Endodermal cell (in vitro differentiated cells): ENCODE measurements at regions not wholly inside any gene's neighbourhood (a gene's known extent, or its start where the extent isn't known, plus 50 kb on each side); places are given as distances from the start of the nearest gene placed in this dataset.

Experiments used
- DNase-seq: peaks from one replicate; pipeline ENCODE4 v3.0.0-alpha.2; 2017
- H3K27ac ChIP-seq: 2 replicates; pipeline ENCODE4 v1.5.1; 2013; ENCODE audit warnings: mild to moderate bottlenecking, low read depth, low read length, moderate library complexity
- H3K27me3 ChIP-seq: 2 replicates; pipeline ENCODE4 v1.6.1; 2013; ENCODE audit warnings: mild to moderate bottlenecking, low read length, moderate library complexity; ENCODE audit not compliant: insufficient read depth, control insufficient read depth, poor library complexity, severe bottlenecking
- H3K36me3 ChIP-seq: 2 replicates; pipeline ENCODE4 v1.7.0; 2013; ENCODE audit warnings: mild to moderate bottlenecking, low read length, moderate library complexity; ENCODE audit not compliant: control insufficient read depth, insufficient read depth
- H3K4me1 ChIP-seq: one replicate; pipeline ENCODE4 v1.7.0; 2013; ENCODE audit warnings: low read length; ENCODE audit not compliant: control insufficient read depth, insufficient read depth
- H3K4me3 ChIP-seq: 2 replicates; pipeline ENCODE4 v1.5.1; 2013; ENCODE audit warnings: mild to moderate bottlenecking, low read length, moderate library complexity
- H3K9ac ChIP-seq: 2 replicates; pipeline ENCODE4 v1.6.1; 2013; ENCODE audit warnings: mild to moderate bottlenecking, low read length, moderate library complexity; ENCODE audit not compliant: poor library complexity, severe bottlenecking; ENCODE audit errors: extremely low read depth
- H3K9me3 ChIP-seq: 2 replicates; pipeline ENCODE4 v1.6.1; 2013; ENCODE audit warnings: mild to moderate bottlenecking, low read length, moderate library complexity; ENCODE audit not compliant: control insufficient read depth
- H3K27ac Mint-ChIP-seq: 2 replicates; pipeline ENCODE4 v1.8.0; 2020; ENCODE audit warnings: mixed read lengths
- H3K27me3 Mint-ChIP-seq: 2 replicates; pipeline ENCODE4 v1.8.0; 2021; ENCODE audit warnings: mild to moderate bottlenecking, mixed read lengths; ENCODE audit not compliant: insufficient read depth
- H3K36me3 Mint-ChIP-seq: 2 replicates; pipeline ENCODE4 v1.8.0; 2020; ENCODE audit warnings: low read depth, mixed read lengths
- H3K4me1 Mint-ChIP-seq: 2 replicates; pipeline ENCODE4 v1.8.0; 2020; ENCODE audit warnings: mixed read lengths
- H3K4me3 Mint-ChIP-seq: 2 replicates; pipeline ENCODE4 v1.8.0; 2020; ENCODE audit warnings: mild to moderate bottlenecking, moderate library complexity, mixed read lengths
- H3K9me3 Mint-ChIP-seq: 2 replicates; pipeline ENCODE4 v1.8.0; 2020; ENCODE audit warnings: mild to moderate bottlenecking, mixed read lengths
- CTCF ChIP-seq: fragments of 200-600 bp; sonication (generic); conservative IDR thresholded peaks from 2 replicates; pipeline ENCODE4 v1.5.0; 2021; ENCODE audit warnings: antibody characterized with exemption, mild to moderate bottlenecking
- WGBS, 2 experiments: methylation state at CpG; one replicate each; pipeline versions ENCODE4 v1.1.5 to v1.1.7; 2013; ENCODE audit warnings: missing lambda C conversion rate in 2 of 2, mixed read lengths in 1 of 2; ENCODE audit not compliant: insufficient coverage in 1 of 2, insufficient read length in 1 of 2; 5-methylcytosine and 5-hydroxymethylcytosine counted together

DNA sequence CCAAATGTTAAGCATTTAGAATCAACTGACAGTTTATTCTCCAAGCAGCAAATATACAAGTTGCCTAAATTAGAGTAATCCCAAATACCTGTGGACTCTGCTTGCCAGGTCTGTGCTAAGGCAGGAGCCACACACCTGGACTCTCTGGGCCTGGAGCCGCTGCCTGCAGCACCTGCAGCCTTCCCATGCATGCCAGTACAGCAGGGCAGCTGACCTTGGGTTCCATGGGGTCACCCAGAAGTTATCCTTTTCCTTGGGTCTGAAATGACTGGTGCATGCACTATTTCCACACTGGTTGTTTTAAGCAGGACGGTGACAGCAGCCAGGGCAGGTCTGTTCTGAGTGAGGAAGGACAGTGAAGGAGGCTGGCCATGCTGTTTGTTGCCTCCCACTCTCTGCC is 573.2 kb downstream of the GLRX3 start:
- Histone ChIP-seq H3K9ac (no peak overlapping the region), H3K9me3 (no peaks in the 10 kb centered on the region), H3K36me3 (no peaks in the 10 kb centered on the region), H3K4me1 (no peaks in the 10 kb centered on the region), H3K4me3 (no peak overlapping the region), H3K27ac (no peak overlapping the region), H3K27me3 (no peaks in the 10 kb centered on the region)
- Mint-ChIP-seq H3K27ac (no peak overlapping the region), H3K9me3 (no peaks in the 10 kb centered on the region), H3K36me3 (no peaks in the 10 kb centered on the region), H3K27me3 (peaks cover 12% of the 10 kb centered on the region), H3K4me3 (no peak overlapping the region), H3K4me1 (no peaks in the 10 kb centered on the region)
- WGBS, 2 experiments = 89 to 92% methylated on average over 2 of the region's 2 CpGs
- no peak for TF ChIP-seq CTCF
- DNase-seq = no peak

GRCh38 chr10:130711072-130711471 is 574.9 kb downstream of the GLRX3 start:
- no peak overlapping the region for H3K4me3 ChIP-seq
- no peak for DNase-seq
- H3K9me3 ChIP-seq = no peaks in the 10 kb centered on the region
- H3K27me3 Mint-ChIP-seq = peaks cover 2% of the 10 kb centered on the region
- H3K9ac ChIP-seq = no peak overlapping the region
- no peaks in the 10 kb centered on the region for H3K36me3 Mint-ChIP-seq
- H3K27ac Mint-ChIP-seq = no peak overlapping the region
- no peak overlapping the region for H3K4me3 Mint-ChIP-seq
- no peaks in the 10 kb centered on the region for H3K36me3 ChIP-seq
- no peak for TF ChIP-seq CTCF
- WGBS, 2 experiments = 87 to 88% methylated on average over 9 to 14 of the region's 14 CpGs
- no peak overlapping the region for H3K27ac ChIP-seq
- H3K4me1 Mint-ChIP-seq = no peaks in the 10 kb centered on the region
- no peaks in the 10 kb centered on the region for H3K9me3 Mint-ChIP-seq
- H3K4me1 ChIP-seq = no peaks in the 10 kb centered on the region
- no peaks in the 10 kb centered on the region for H3K27me3 ChIP-seq

GRCh38 chr10:130713135-130713534 is 576.9 kb downstream of the GLRX3 start:
- no peak overlapping the region for H3K4me3 Mint-ChIP-seq

More at GRCh38 chr10:130713135-130713534, 576.9 kb downstream of the GLRX3 start:
- Histone ChIP-seq H3K4me1 (no peaks in the 10 kb centered on the region), H3K36me3 (no peaks in the 10 kb centered on the region), H3K27ac (no peak overlapping the region), H3K27me3 (no peaks in the 10 kb centered on the region), H3K4me3 (no peak overlapping the region), H3K9ac (no peak overlapping the region), H3K9me3 (no peaks in the 10 kb centered on the region)
- no peak for DNase-seq
- Mint-ChIP-seq H3K27me3 (no peaks in the 10 kb centered on the region), H3K9me3 (no peaks in the 10 kb centered on the region), H3K27ac (no peak overlapping the region), H3K4me1 (peaks cover 4% of the 10 kb centered on the region), H3K36me3 (no peaks in the 10 kb centered on the region)
- 93 to 96% methylated on average over 4 of the region's 4 CpGs for WGBS, 2 experiments
- TF ChIP-seq CTCF = no peak
